Endothelial cell of umbilical vein (primary cell): ENCODE measurements at regions not wholly inside any gene's neighbourhood (a gene's known extent, or its start where the extent isn't known, plus 50 kb on each side); places are given as distances from the start of the nearest gene placed in this dataset.

Experiments
- EZH2 ChIP-seq: IDR thresholded peaks from 2 replicates; pipeline ENCODE4 v1.6.1; 2012; ENCODE audit warnings: borderline replicate concordance, low read depth, mild to moderate bottlenecking, moderate library complexity, low read length, inconsistent platforms; ENCODE audit not compliant: severe bottlenecking
- FOS ChIP-seq: IDR thresholded peaks from 2 replicates; pipeline ENCODE4 v1.6.1; 2011; ENCODE audit warnings: mild to moderate bottlenecking, low read length, moderate library complexity, borderline replicate concordance; ENCODE audit not compliant: insufficient read depth
- POLR2A ChIP-seq: IDR thresholded peaks from 2 replicates; pipeline ENCODE4 v1.6.1; 2012; ENCODE audit warnings: low read depth, mild to moderate bottlenecking, control low read depth, low read length
- TF ChIP-seq, protein P1 (sequence below), 2 donors: IDR thresholded peaks; 1 replicate in 1 of 2; 2 replicates in 1 of 2; pipeline ENCODE4 v1.5.1; 2011; ENCODE audit warnings: low read length in 2 of 2, mild to moderate bottlenecking in 2 of 2, moderate library complexity in 2 of 2, control low read depth in 1 of 2, inconsistent platforms in 1 of 2, low read depth in 1 of 2; ENCODE audit not compliant: insufficient read depth in 1 of 2; ENCODE audit errors: extremely low read depth in 1 of 2

DNA sequence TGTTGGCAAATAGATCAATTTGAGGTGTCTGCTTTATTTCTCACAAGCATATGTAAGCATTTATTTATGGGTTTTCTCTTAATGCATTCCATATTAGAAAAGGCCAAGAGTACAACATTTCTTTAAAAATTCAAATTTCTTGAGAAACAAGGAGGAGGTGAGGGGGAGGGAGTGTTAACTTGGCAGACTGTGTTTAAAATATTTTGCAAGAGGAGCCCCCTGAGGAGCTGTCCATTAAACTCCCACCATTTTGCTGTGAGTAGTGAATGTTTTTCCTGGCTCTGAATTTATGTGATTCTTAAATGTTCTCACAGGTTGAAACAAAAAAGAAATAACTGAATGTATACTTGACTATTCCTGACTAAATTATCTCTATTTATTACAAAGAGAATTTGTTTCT, 363.8 kb downstream of the PTPRC start:
- TF ChIP-seq, protein P1, sequence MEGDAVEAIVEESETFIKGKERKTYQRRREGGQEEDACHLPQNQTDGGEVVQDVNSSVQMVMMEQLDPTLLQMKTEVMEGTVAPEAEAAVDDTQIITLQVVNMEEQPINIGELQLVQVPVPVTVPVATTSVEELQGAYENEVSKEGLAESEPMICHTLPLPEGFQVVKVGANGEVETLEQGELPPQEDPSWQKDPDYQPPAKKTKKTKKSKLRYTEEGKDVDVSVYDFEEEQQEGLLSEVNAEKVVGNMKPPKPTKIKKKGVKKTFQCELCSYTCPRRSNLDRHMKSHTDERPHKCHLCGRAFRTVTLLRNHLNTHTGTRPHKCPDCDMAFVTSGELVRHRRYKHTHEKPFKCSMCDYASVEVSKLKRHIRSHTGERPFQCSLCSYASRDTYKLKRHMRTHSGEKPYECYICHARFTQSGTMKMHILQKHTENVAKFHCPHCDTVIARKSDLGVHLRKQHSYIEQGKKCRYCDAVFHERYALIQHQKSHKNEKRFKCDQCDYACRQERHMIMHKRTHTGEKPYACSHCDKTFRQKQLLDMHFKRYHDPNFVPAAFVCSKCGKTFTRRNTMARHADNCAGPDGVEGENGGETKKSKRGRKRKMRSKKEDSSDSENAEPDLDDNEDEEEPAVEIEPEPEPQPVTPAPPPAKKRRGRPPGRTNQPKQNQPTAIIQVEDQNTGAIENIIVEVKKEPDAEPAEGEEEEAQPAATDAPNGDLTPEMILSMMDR (IDR thresholded peaks at IDR 0.05; ENCODE audit: extremely low read depth in 1 of 2, insufficient read depth in 1 of 2, low read depth in 1 of 2, low read length in 2 of 2) = no peak
- no peak for TF ChIP-seq POLR2A
- no peak for TF ChIP-seq EZH2
- no peak for TF ChIP-seq FOS
